CD8-positive, alpha-beta memory T cell (primary cell): ENCODE measurements at regions not wholly inside any gene's neighbourhood (a gene's known extent, or its start where the extent isn't known, plus 50 kb on each side); places are given as distances from the start of the nearest gene placed in this dataset.

ENCODE experiments used
- CTCF ChIA-PET: fragments of 350-600 bp; sonication (Branson Sonifier 250); formaldehyde crosslinking; loops from one replicate; lab custom pipeline; 2021; ENCODE audit warnings: antibody characterized with exemption; lab: Charles Lee
- POLR2A ChIA-PET: fragments of 350-600 bp; sonication (Branson Sonifier 250); formaldehyde crosslinking; loops from one replicate; lab custom pipeline; 2021; ENCODE audit warnings: antibody characterized with exemption; lab: Charles Lee
- DNase-seq, 5 donors: peaks; one replicate each; pipeline versions ENCODE4 v3.0.0 to v3.0.0-alpha.2; 2020 to 2022; ENCODE audit warnings: mixed read lengths in 1 of 5
- H3K27ac ChIP-seq: one replicate; pipeline ENCODE4 v1.7.0; 2013; ENCODE audit warnings: low read depth, mild to moderate bottlenecking, low read length, moderate library complexity
- H3K27me3 ChIP-seq: 2 replicates; pipeline ENCODE4 v1.7.0; 2013; ENCODE audit warnings: low read length, mild to moderate bottlenecking; ENCODE audit not compliant: insufficient read depth, poor library complexity, severe bottlenecking
- H3K36me3 ChIP-seq: 2 replicates; pipeline ENCODE4 v1.7.0; 2013; ENCODE audit warnings: mild to moderate bottlenecking, low read length, moderate library complexity; ENCODE audit not compliant: insufficient read depth
- H3K4me1 ChIP-seq: 2 replicates; pipeline ENCODE4 v1.7.0; 2013; ENCODE audit warnings: mild to moderate bottlenecking, low read length, moderate library complexity; ENCODE audit not compliant: insufficient read depth
- H3K4me3 ChIP-seq: 2 replicates; pipeline ENCODE4 v1.7.0; 2013; ENCODE audit warnings: mild to moderate bottlenecking, low read length
- H3K9me3 ChIP-seq: 2 replicates; pipeline ENCODE4 v1.7.0; 2013; ENCODE audit warnings: mild to moderate bottlenecking, low read length
- H3K27ac Mint-ChIP-seq, 8 donors: one replicate each; pipeline ENCODE4 v1.8.0; 2020 to 2021; ENCODE audit warnings: mixed read lengths in 8 of 8, mild to moderate bottlenecking in 6 of 8, inconsistent platforms in 3 of 8, moderate library complexity in 3 of 8
- H3K27me3 Mint-ChIP-seq, 2 donors: one replicate each; pipeline ENCODE4 v1.8.0; 2020 to 2021; ENCODE audit warnings: mixed read lengths in 2 of 2, mild to moderate bottlenecking in 1 of 2, moderate library complexity in 1 of 2
- H3K36me3 Mint-ChIP-seq, 3 donors: one replicate each; pipeline ENCODE4 v1.8.0; 2020 to 2021; ENCODE audit warnings: mixed read lengths in 3 of 3, inconsistent platforms in 1 of 3, mild to moderate bottlenecking in 1 of 3
- H3K4me1 Mint-ChIP-seq, 3 donors: one replicate each; pipeline ENCODE4 v1.8.0; 2020 to 2021; ENCODE audit warnings: mixed read lengths in 3 of 3, inconsistent platforms in 1 of 3, mild to moderate bottlenecking in 1 of 3
- H3K4me3 Mint-ChIP-seq, 7 donors: one replicate each; pipeline ENCODE4 v1.8.0; 2020 to 2021; ENCODE audit warnings: mixed read lengths in 7 of 7, mild to moderate bottlenecking in 6 of 7, moderate library complexity in 4 of 7, inconsistent platforms in 2 of 7
- H3K9me3 Mint-ChIP-seq, 5 donors: one replicate each; pipeline ENCODE4 v1.8.0; 2020 to 2022; ENCODE audit warnings: mixed read lengths in 5 of 5, mild to moderate bottlenecking in 3 of 5, moderate library complexity in 2 of 5, inconsistent platforms in 1 of 5

GRCh38 chr20:20829681-20830080, 117.2 kb upstream of the RALGAPA2 start:
- Mint-ChIP-seq H3K27me3 (peaks cover 8 to 31% of the 10 kb centered on the region in 2 donors), H3K4me3 (no peak overlapping the region), H3K9me3 (peaks cover 0 to 6% (median 0%) of the 10 kb centered on the region in 5 donors), H3K27ac (no peak overlapping the region), H3K36me3 (no peaks in the 10 kb centered on the region), H3K4me1 (peaks cover 3 to 4% (median 4%) of the 10 kb centered on the region in 3 donors)
- Histone ChIP-seq H3K9me3 (no peaks in the 10 kb centered on the region), H3K4me1 (no peaks in the 10 kb centered on the region), H3K4me3 (no peak overlapping the region), H3K27me3 (no peaks in the 10 kb centered on the region), H3K36me3 (no peaks in the 10 kb centered on the region), H3K27ac (no peak overlapping the region)
- ChIA-PET CTCF (no interaction called here), POLR2A (no interaction called here)
- no peak for DNase-seq

DNA sequence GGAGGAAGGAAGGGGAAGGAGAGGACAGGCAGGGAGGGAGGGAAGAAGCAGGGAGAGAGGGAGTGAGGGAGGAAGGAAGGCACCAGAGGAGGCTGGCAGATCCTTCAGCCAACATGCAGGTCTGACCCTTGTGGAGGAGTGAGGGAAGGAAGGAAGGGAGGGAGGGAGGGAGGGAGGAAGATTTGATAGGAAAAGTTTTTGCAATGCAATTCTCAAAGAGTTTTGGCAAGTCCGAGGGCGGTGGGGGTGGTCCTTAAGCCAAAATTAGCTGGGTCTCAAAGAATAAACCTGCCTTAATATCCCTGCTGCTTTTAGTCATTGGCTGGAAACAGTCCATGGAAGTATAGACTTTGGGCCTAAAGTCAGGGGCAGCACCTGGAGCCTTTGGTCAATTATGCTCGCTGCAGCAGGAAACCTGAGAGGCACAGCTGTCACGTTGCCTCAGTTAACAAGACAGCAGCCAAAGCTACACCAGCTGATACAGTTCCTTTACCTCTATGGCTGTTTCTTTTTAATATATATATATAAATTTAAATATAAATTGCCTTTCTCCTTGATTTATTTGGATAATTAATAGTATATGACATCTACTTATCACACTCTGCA, 115.7 kb upstream of the RALGAPA2 start:
- peaks cover 10 to 31% of the 10 kb centered on the region in 2 donors for H3K27me3 Mint-ChIP-seq
- Histone ChIP-seq H3K9me3 (no peaks in the 10 kb centered on the region), H3K4me3 (no peak overlapping the region), H3K36me3 (no peaks in the 10 kb centered on the region), H3K27ac (no peak overlapping the region), H3K4me1 (no peaks in the 10 kb centered on the region), H3K27me3 (no peaks in the 10 kb centered on the region)
- H3K36me3 Mint-ChIP-seq: no peaks in the 10 kb centered on the region
- DNase-seq: no peak
- CTCF ChIA-PET: no interaction called here
- H3K4me1 Mint-ChIP-seq: peaks cover 3 to 6% (median 4%) of the 10 kb centered on the region in 3 donors
- H3K9me3 Mint-ChIP-seq: peaks cover 0 to 6% (median 0%) of the 10 kb centered on the region in 5 donors
- no peak overlapping the region for H3K27ac Mint-ChIP-seq
- POLR2A ChIA-PET: no interaction called here
- H3K4me3 Mint-ChIP-seq: no peak overlapping the region

DNA sequence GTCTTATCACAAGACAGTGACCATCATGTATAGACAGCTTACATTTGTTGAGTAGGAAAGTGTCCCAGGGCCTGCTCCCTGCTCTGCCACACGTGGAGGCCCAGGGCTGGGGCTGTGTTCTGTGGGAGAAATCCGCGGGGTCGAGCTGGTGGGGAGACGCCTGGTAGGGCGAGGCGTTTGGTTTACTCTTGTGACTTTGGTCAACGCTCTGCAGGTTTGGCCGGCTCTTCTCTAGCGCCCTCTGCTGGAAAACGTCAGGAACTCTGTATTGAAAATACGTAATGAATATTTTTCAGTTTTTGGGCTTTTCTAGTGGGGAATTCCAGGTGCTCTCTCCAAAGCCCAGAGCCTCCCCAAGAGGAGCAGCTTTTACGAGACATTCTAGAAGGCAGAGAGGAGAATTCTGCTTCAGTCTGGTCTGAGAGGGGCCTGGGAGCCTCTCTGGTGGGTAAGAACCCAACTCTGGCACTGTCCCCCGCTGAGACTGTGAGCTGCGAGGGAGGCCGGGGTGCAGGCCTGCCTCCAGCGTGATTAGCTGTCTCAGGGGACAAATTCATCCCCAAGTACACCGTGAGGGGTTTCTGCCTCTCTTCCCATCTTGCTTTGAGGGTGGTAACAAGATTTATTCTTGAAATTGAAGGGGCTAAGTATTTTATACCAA, 112.6 kb upstream of the RALGAPA2 start:
- CTCF ChIA-PET: interaction anchor here (1.3 to 1.4 kb wide), 2 partner anchors 15 to 160 kb away, joined by 3 read pairs; no protein-coding TSS in a partner anchor
- Histone ChIP-seq H3K36me3 (no peaks in the 10 kb centered on the region), H3K9me3 (no peaks in the 10 kb centered on the region), H3K4me3 (no peak overlapping the region), H3K4me1 (no peaks in the 10 kb centered on the region), H3K27ac (no peak overlapping the region), H3K27me3 (no peaks in the 10 kb centered on the region)
- POLR2A ChIA-PET: no interaction called here
- no peaks in the 10 kb centered on the region for H3K36me3 Mint-ChIP-seq
- peak overlapping the region in 1 of 8 donors; percentile 52 for H3K27ac Mint-ChIP-seq
- peaks cover 0 to 6% (median 0%) of the 10 kb centered on the region in 5 donors for H3K9me3 Mint-ChIP-seq
- H3K4me3 Mint-ChIP-seq: no peak overlapping the region
- H3K4me1 Mint-ChIP-seq: peaks cover 3 to 6% (median 4%) of the 10 kb centered on the region in 3 donors
- peaks cover 17 to 33% of the 10 kb centered on the region in 2 donors for H3K27me3 Mint-ChIP-seq
- peak in 4 of 5 donors; percentile 24 to 35 (median 27) for DNase-seq

GRCh38 chr20:20823476-20823881, 111.0 kb upstream of the RALGAPA2 start:
- POLR2A ChIA-PET: no interaction called here

GRCh38 chr20:20821484-20822260, 109.2 kb upstream of the RALGAPA2 start:
- H3K4me3 ChIP-seq: no peak overlapping the region
- no peaks in the 10 kb centered on the region for H3K9me3 ChIP-seq
- no peak overlapping the region for H3K27ac ChIP-seq
- Mint-ChIP-seq H3K36me3 (no peaks in the 10 kb centered on the region), H3K27ac (no peak overlapping the region), H3K4me3 (no peak overlapping the region), H3K4me1 (peaks cover 3 to 6% (median 4%) of the 10 kb centered on the region in 3 donors), H3K27me3 (peaks cover 21 to 42% of the 10 kb centered on the region in 2 donors), H3K9me3 (no peaks in the 10 kb centered on the region)
- H3K36me3 ChIP-seq: no peaks in the 10 kb centered on the region
- H3K27me3 ChIP-seq: no peaks in the 10 kb centered on the region
- ChIA-PET CTCF (interaction anchor here (2.0 kb wide), 1 partner anchor 16 kb away, joined by 4 read pairs; no protein-coding TSS in a partner anchor), POLR2A (no interaction called here)
- DNase-seq: no peak
- H3K4me1 ChIP-seq: no peaks in the 10 kb centered on the region

More at GRCh38 chr20:20823476-20823881, 111.0 kb upstream of the RALGAPA2 start:
- DNase-seq: no peak
- Mint-ChIP-seq H3K4me3 (no peak overlapping the region), H3K9me3 (no peaks in the 10 kb centered on the region), H3K36me3 (no peaks in the 10 kb centered on the region), H3K27ac (no peak overlapping the region), H3K4me1 (peaks cover 3 to 6% (median 4%) of the 10 kb centered on the region in 3 donors), H3K27me3 (peaks cover 16 to 37% of the 10 kb centered on the region in 2 donors)
- Histone ChIP-seq H3K36me3 (no peaks in the 10 kb centered on the region), H3K4me3 (no peak overlapping the region), H3K4me1 (no peaks in the 10 kb centered on the region), H3K27ac (no peak overlapping the region), H3K27me3 (no peaks in the 10 kb centered on the region), H3K9me3 (no peaks in the 10 kb centered on the region)
- CTCF ChIA-PET: no interaction called here

DNA sequence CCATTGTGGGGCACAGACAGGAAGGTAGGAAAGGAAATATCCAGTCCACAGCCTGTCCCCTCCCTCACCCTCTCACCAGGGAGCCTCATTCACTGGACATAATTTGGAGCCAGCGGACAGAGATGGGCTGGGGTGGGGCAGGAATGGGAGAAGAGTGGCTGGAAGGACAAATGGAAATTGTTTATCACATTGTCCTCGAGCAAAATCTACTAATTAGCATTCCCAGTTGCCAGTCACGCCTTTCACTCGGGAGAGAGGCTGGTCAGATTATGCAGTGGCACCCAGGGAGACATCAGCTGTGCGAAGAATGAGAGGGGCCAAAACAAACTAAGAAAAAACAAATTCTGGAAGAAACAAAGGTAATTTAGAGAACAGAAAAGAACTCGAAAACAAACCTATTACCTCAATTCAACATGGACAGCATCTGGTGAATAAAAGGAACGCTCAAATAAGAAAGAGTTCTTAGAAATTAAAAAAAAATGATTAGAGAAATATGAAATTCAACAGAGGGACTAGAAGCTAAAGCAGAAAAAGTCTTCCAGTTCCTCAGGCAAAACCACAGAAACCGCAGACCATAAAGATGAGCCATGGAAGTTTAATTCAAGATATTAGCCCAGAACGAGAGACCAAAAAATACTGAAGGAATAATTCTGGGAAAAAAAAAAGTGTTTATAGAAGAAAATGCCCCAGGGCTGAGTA, 108.5 kb upstream of the RALGAPA2 start:
- H3K4me1 Mint-ChIP-seq: peaks cover 3 to 6% (median 4%) of the 10 kb centered on the region in 3 donors
- DNase-seq: no peak
- no peaks in the 10 kb centered on the region for H3K4me1 ChIP-seq
- no peaks in the 10 kb centered on the region for H3K27me3 ChIP-seq
- CTCF ChIA-PET: interaction anchor here (2.0 kb wide), 1 partner anchor 17 kb away, joined by 4 read pairs; no protein-coding TSS in a partner anchor
- H3K27me3 Mint-ChIP-seq: peaks cover 19 to 39% of the 10 kb centered on the region in 2 donors
- POLR2A ChIA-PET: no interaction called here
- no peaks in the 10 kb centered on the region for H3K9me3 ChIP-seq
- H3K9me3 Mint-ChIP-seq: no peaks in the 10 kb centered on the region
- H3K4me3 ChIP-seq: no peak overlapping the region
- no peak overlapping the region for H3K27ac ChIP-seq
- no peaks in the 10 kb centered on the region for H3K36me3 ChIP-seq
- no peak overlapping the region for H3K4me3 Mint-ChIP-seq
- peak overlapping the region in 1 of 8 donors; percentile 40 for H3K27ac Mint-ChIP-seq
- H3K36me3 Mint-ChIP-seq: no peaks in the 10 kb centered on the region

DNA sequence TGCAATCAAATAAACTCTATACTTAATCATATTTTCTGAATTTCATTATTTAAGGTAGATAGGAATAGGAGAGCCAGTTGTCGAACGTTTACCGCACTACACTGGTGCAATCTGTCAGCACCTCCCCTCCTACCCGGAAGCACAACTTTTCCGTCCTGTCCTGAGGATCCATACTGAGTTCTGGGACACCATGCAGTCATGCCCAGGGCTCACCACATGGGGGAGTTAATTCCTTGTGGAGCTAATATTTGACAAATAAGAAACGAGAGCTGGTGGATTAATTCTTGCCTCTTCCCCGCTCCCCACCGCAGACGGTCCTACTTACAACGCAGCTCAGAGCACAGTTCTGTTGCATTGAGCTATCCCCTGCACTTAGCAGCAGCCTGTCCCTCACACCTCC, 107.7 kb upstream of the RALGAPA2 start:
- ChIA-PET CTCF (no interaction called here), POLR2A (no interaction called here)
- H3K4me3 ChIP-seq: no peak overlapping the region
- DNase-seq: no peak
- Mint-ChIP-seq H3K27ac (no peak overlapping the region), H3K9me3 (no peaks in the 10 kb centered on the region), H3K36me3 (no peaks in the 10 kb centered on the region), H3K4me1 (peaks cover 3 to 6% (median 4%) of the 10 kb centered on the region in 3 donors), H3K4me3 (no peak overlapping the region), H3K27me3 (peaks cover 18 to 38% of the 10 kb centered on the region in 2 donors)
- no peak overlapping the region for H3K27ac ChIP-seq
- no peaks in the 10 kb centered on the region for H3K4me1 ChIP-seq
- H3K36me3 ChIP-seq: no peaks in the 10 kb centered on the region
- no peaks in the 10 kb centered on the region for H3K27me3 ChIP-seq
- H3K9me3 ChIP-seq: no peaks in the 10 kb centered on the region
